ENCODE measurements at regions not wholly inside any gene's neighbourhood (a gene's known extent, or its start where the extent isn't known, plus 50 kb on each side); places are given as distances from the start of the nearest gene placed in this dataset.
"Not testable (repeated sequence)": the region's sequence is repeated elsewhere in the genome, so short reads cannot be mapped to it uniquely, and the experiment has no call there.

- no peak for DNase-seq
Observed at GRCh38 chr9:100639854-100640253, 62.0 kb downstream of the CAVIN4 start.

- no peak for DNase-seq
Observed at GRCh38 chr9:100640447-100641050, 62.7 kb downstream of the CAVIN4 start.

- no peak for DNase-seq
Observed at GRCh38 chr9:100641166-100641565, 63.3 kb downstream of the CAVIN4 start.

- DNase-seq, result no peak
Observed at GRCh38 chr9:100652850-100653249, 75.0 kb downstream of the CAVIN4 start.

GRCh38 chr9:100653643-100654334 is 75.9 kb downstream of the CAVIN4 start:
- no peak for DNase-seq

GRCh38 chr9:100656851-100657250 is 79.0 kb downstream of the CAVIN4 start:
- not testable (repeated sequence) for DNase-seq

- no peak for DNase-seq
Observed at GRCh38 chr9:100661668-100662067, 83.8 kb downstream of the CAVIN4 start.

- DNase-seq, result no peak
Observed at GRCh38 chr9:100662122-100662521, 84.2 kb downstream of the CAVIN4 start.

- DNase-seq, result no peak
Observed at GRCh38 chr9:100667448-100667847, 89.6 kb downstream of the CAVIN4 start.

- no peak for DNase-seq
Observed at GRCh38 chr9:100668024-100668423, 90.1 kb downstream of the CAVIN4 start.

- DNase-seq, result no peak
Observed at GRCh38 chr9:100669968-100670367, 92.1 kb downstream of the CAVIN4 start.

- DNase-seq, result peak; percentile 22
Observed at GRCh38 chr9:100670719-100671118, 92.8 kb downstream of the CAVIN4 start.

- DNase-seq, result no peak
Observed at GRCh38 chr9:100671898-100672297, 94.0 kb downstream of the CAVIN4 start.

GRCh38 chr9:100673249-100673648 is 95.4 kb downstream of the CAVIN4 start:
- DNase-seq, result no peak

- peak; percentile 68 for DNase-seq
Observed at GRCh38 chr9:100674419-100675122, 96.7 kb downstream of the CAVIN4 start.

- DNase-seq, result no peak
Observed at GRCh38 chr9:100679834-100680233, 102.0 kb downstream of the CAVIN4 start.

- DNase-seq, result no peak
Observed at GRCh38 chr9:100686420-100686819, 108.5 kb downstream of the CAVIN4 start.

GRCh38 chr9:100689635-100690034 is 111.8 kb downstream of the CAVIN4 start:
- no peak for DNase-seq

GRCh38 chr9:100690438-100690837 is 112.6 kb downstream of the CAVIN4 start:
- DNase-seq, result no peak

GRCh38 chr9:100697339-100697738 is 119.5 kb downstream of the CAVIN4 start:
- no peak for DNase-seq

- DNase-seq, result no peak
Observed at GRCh38 chr9:100698945-100699344, 121.1 kb downstream of the CAVIN4 start.

- no peak for DNase-seq
Observed at GRCh38 chr9:100699668-100700067, 121.8 kb downstream of the CAVIN4 start.

- DNase-seq, result peak; percentile 29
Observed at GRCh38 chr9:100700689-100701318, 122.9 kb downstream of the CAVIN4 start.

All from NCI-H1694 treated with DMSO at 0.1 percent for 48 hours (cell line).